ENCODE measurements at regions not wholly inside any gene's neighbourhood (a gene's known extent, or its start where the extent isn't known, plus 50 kb on each side); places are given as distances from the start of the nearest gene placed in this dataset.

DNA sequence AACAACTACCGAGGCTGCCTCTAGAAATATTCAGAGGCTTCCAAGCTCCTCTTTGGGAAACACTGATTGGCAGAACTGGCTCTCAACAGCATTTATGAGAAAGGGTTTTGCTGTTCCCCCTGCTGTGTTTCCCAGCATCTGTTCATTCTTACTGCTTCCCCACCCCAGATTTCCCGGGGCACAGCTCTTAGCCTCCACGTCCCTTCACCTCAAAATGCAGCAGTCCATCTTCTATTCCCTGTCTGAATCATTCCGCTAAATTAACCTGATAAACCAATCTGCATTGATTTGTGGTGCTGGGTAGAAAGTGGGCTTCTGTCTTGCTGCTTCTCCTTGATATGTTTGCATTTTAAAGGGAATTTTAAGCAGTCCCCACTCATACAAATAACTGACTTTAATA lies 67.4 kb downstream of the PLK2 start:
- H3K4me3 ChIP-seq (ENCODE audit: low read depth, low read length): no peak overlapping the region
- TF ChIP-seq, protein P1, sequence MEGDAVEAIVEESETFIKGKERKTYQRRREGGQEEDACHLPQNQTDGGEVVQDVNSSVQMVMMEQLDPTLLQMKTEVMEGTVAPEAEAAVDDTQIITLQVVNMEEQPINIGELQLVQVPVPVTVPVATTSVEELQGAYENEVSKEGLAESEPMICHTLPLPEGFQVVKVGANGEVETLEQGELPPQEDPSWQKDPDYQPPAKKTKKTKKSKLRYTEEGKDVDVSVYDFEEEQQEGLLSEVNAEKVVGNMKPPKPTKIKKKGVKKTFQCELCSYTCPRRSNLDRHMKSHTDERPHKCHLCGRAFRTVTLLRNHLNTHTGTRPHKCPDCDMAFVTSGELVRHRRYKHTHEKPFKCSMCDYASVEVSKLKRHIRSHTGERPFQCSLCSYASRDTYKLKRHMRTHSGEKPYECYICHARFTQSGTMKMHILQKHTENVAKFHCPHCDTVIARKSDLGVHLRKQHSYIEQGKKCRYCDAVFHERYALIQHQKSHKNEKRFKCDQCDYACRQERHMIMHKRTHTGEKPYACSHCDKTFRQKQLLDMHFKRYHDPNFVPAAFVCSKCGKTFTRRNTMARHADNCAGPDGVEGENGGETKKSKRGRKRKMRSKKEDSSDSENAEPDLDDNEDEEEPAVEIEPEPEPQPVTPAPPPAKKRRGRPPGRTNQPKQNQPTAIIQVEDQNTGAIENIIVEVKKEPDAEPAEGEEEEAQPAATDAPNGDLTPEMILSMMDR (IDR thresholded peaks at IDR 0.05; ENCODE audit: low read depth, low read length, missing control alignments): no peak
- in situ Hi-C loops (cut with HindIII; ENCODE audit: low sequenced_read_pairs): no loop called here
- DNase-seq (ENCODE audit: low read depth): no peak

DNA sequence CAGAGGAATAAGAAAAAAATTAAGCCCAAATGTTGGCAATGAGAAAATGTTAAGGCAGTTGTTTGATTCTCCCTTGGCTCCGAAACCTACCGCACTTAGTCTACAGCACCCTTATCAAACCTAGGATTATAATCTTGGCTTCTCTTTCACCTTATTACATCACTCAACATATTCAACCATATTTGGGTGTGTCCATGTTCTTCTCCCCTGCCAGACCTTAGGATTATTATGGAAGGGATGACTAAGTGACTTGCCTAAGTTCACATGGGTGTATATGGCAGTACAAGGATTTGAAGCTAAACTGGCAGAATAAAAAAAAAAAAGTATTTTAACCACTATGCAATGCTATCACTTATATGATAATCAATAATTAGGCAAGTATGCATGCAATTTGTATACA lies 76.4 kb downstream of the PLK2 start:
- no peak overlapping the region for H3K4me3 ChIP-seq (ENCODE audit: low read depth, low read length)
- TF ChIP-seq, protein P1 (IDR thresholded peaks at IDR 0.05; ENCODE audit: low read depth, low read length, missing control alignments): no peak
- DNase-seq (ENCODE audit: low read depth): no peak
- in situ Hi-C loops (cut with HindIII; ENCODE audit: low sequenced_read_pairs): no loop called here

DNA sequence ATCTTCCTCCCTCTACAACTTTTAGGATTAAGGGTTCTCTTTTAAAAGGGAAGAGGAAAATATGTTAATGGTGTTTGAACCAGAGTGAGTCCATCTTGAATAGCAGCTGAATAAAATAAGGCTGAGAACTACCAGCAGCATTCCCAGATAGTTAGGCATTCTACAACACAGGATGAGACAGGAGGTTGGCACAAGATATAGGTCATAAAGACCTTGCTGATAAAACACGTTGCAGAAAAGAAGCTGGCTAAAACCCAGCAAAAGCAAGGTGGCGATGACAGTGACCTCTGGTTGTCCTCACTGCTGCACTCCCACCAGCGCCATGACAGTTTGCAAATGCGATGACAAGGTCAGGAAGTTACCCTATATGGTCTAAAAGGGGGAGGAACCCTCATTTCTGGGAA lies 77.8 kb downstream of the PLK2 start:
- in situ Hi-C loops (cut with HindIII; ENCODE audit: low sequenced_read_pairs): no loop called here
- H3K4me3 ChIP-seq (ENCODE audit: low read depth, low read length): no peak overlapping the region
- TF ChIP-seq, protein P1 (IDR thresholded peaks at IDR 0.05; ENCODE audit: low read depth, low read length, missing control alignments): no peak
- DNase-seq (ENCODE audit: low read depth): no peak

DNA sequence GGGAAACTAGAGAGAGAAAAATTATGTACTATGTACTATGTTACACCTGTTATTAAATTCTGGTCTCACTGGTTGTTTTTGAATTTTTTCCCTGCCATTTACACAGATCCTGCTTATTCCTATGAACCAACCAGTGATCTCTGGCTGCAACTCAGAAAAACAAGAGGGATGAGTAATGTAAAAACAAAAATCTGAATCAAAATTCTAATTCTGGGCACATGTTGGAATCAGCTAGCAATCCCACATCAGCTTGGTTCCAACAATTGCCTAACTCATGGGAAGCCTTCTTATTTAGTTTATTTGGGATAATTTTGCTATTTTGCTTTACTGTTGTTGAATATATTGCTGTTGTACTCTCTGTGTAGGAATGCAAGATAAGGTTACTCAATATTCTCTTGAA lies 78.3 kb downstream of the PLK2 start:
- no peak overlapping the region for H3K4me3 ChIP-seq (ENCODE audit: low read depth, low read length)
- in situ Hi-C loops (cut with HindIII; ENCODE audit: low sequenced_read_pairs): no loop called here
- no peak for DNase-seq (ENCODE audit: low read depth)
- TF ChIP-seq, protein P1 (IDR thresholded peaks at IDR 0.05; ENCODE audit: low read depth, low read length, missing control alignments): no peak

DNA sequence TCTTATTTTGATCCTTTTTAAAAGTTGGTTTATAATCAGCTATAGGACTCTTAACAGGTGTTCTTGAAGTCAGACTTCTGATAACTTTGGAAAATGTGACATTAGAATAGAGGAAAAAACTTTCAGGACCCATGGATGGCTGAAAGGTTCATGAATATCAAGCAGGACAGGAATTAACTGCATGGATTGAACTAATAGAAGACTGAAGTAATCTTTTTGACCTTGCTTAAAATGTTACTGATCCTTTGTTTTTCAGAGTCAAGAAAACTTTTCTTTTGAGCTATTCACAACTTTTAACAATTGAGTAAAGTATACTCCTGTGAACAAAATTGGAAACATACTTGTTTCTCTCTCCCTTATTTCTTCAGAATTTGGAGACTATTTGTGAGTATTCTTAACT lies 79.2 kb downstream of the PLK2 start:
- TF ChIP-seq, protein P1 (IDR thresholded peaks at IDR 0.05; ENCODE audit: low read depth, low read length, missing control alignments): no peak
- no peak for DNase-seq (ENCODE audit: low read depth)
- no peak overlapping the region for H3K4me3 ChIP-seq (ENCODE audit: low read depth, low read length)
- in situ Hi-C loops (cut with HindIII; ENCODE audit: low sequenced_read_pairs): no loop called here

DNA sequence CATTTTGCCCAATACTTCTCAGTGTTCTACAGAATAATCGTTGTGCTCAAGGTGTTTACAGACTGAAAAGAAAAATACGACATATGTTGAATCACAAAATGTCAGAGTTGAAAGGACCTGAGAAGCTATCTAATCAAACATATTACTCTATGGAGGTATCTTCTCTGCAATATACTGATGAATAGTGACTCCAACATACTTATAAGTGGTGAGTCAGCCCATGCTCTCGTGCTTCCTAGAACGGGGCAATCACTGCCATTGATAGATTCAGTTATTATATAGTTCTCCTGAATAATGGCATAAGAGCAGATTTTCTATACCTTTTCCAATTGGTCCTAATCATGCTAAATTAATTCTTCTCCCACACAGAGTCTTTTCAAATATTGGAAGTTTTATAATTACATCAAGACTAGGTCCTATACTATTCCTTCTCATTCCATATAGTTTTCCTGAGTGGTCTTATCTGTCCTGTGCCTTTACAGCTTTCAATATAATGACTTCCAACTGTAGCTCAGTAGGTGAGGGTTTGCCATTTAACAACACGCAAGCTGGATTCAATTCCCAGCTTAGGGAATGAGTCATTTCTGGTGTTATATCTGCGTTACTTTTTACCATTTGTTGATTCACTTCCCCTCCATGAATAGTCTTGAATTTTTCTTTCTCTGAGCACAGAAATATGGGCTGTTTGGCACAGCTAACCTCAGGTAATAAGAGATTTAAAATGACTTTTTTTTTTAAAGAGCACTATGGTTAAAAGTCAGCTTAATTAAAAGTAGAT lies 81.1 kb downstream of the PLK2 start:
- in situ Hi-C loops (cut with HindIII; ENCODE audit: low sequenced_read_pairs): no loop called here
- TF ChIP-seq, protein P1 (IDR thresholded peaks at IDR 0.05; ENCODE audit: low read depth, low read length, missing control alignments): no peak
- H3K4me3 ChIP-seq (ENCODE audit: low read depth, low read length): no peak overlapping the region
- DNase-seq (ENCODE audit: low read depth): no peak
